Renal cortical epithelial cell (primary cell): ENCODE measurements at regions not wholly inside any gene's neighbourhood (a gene's known extent, or its start where the extent isn't known, plus 50 kb on each side); places are given as distances from the start of the nearest gene placed in this dataset.
"Not testable (repeated sequence)": the region's sequence is repeated elsewhere in the genome, so short reads cannot be mapped to it uniquely, and the experiment has no call there.

Source experiments
- DNase-seq: peaks from one replicate; pipeline ENCODE4 v3.0.0-alpha.2; 2011; ENCODE audit warnings: low read depth

DNA sequence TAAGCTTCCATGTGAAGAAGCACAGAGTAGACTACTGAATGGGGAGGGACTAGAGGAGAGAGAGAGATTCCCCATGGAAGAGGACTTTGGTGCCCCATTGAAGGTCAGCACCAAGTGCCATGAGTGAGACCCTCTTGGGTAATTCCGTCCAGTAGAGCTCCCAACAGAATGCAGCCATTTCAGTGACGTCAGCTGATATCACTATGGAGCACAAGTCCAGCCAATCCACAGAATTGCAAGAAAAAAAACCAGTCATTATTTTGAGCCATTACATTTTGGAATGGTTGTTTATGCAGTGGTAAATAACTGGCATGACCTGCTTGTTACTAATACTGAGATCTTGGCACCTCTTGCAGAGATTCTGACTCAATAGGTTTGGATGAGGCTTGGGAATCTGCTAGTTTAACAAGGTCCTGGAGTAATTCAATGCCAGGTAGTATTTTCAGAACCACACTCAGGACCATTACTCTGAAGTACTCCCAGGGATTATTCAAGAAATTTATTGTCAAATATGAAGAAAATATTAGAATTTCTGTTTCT lies 52.6 kb upstream of the SP8 start:
- peak; percentile 82 for DNase-seq

DNA sequence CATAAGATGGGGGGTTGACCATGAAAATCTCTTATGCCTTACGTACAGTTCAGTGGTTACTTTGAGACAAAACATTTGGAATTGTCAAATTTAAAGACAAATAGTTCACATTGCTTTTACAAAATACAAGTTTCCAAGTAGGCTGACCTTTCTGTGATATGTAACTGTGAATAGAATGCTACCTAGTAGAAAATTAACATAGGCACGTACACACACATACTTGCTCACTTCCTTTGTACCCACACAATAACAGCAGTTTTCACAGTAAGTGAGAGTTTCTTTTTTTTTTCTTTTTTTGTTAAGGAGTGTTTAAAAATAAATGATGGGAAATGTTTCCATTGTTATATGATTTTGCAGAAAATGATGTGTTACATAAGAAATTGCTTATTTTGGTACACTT lies 53.3 kb upstream of the SP8 start:
- peak; percentile 73 for DNase-seq

DNA sequence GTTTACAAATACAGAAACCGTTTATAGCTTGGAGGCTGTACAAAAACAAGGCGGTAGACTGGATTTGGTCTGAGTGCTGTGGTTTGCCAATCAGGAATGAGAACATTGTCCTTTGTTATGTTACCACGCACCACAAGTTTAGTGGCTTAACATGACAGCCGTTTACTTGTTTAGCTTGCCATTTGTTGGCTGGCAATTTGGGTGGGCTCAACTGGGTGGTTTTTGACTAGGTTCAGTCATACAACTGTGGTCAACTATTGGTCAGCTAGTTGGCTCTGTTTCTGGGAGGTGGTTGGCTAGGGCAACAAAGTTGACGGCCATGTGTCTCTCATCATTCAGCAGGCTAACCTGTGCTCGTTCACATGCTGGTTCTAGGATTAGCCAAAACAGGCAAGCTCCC lies 60.1 kb upstream of the SP8 start:
- DNase-seq, result no peak

DNA sequence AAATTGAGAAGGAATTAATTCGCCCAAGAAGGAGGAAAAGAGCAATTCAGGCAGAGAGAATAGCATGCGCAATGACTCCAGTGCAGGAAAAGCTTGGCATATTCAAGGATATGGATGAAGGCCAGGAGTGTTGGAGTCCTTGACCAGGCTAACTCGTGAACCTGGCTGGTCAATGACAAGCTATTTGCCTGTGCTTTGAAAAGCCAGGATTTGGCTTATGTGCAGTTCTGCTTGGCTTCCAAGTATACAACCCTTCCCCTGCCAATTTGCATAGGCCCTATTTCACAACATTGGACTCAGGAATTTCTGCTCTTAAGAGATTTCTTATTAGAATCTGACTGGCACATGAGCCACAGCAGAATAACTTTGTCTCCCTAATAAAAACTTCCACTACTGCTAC lies 72.3 kb upstream of the SP8 start:
- DNase-seq, result peak; percentile 21

DNA sequence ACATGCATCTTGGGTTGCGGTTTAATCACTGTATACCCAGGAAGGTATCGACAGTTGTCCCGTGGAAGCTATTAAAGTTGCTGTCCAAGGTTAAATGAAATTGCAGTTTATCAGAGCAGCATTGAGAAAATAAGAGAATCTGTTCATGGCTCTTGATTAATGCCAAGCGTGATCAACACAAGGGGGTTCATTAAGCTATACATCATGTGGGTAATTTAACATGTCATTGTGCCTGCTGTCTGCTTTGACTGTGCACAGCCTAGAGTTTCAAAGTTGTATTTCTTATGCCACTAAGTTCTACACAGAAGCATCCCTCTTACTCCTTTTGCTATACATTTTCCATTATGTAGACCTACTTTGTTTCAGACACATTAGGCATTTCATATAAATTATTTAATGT lies 74.8 kb upstream of the SP8 start:
- no peak for DNase-seq

DNA sequence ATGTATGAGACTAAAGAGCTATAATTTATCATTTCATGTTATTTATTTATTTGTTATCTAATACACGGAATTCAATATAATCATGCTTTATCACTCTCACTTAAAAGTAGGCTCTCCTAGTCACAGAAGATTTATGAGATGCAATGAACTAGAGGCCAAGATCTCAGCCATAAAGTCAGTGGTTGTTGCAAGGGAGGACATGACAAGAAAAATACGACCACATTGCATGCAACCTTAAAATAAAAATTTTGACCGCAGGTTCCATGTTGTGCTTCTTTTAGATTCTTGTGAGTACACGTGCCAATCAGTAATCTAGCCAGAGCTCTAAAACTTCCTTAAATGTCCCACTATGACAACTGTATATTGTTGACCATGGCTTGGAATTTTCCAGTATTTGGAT lies 75.9 kb upstream of the SP8 start:
- no peak for DNase-seq

DNA sequence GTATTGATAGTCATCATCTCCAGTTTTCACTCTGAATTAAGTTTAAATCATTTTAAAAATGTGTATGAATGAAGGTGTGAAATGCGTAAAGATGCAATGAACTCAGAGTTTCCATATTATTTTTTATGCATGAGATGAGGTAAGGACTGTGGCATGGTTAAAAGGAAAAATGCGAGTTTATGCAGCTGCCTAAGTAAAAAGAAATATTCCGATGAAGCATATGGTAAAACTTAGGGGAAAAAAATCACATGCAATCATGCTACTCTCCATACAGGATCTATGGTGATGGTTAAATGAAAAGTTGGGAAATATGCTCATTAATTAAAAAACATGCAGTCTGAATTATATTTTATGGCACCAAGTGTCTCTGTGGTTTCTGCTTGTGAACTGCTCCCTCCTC lies 77.5 kb upstream of the SP8 start:
- DNase-seq, result no peak

DNA sequence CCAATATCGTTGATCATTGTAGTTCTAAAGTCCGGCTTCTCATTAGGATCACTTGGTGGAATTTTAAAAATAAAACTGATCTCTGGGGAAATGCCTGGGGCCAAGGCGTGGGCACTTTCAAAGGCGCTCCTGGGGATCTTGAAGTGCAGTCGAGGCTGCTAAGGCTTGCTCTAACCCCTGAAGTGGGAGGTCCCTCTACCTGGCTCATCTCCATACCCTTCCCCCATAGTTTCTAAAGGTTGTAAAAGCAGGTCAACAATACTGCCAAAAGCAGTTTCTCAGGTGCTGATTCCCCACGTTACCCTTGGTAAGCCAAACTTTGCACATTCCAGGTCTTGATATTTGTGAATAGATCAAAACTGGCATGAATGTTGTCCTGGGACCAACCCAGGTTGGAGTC lies 79.0 kb upstream of the SP8 start:
- DNase-seq, result no peak

DNA sequence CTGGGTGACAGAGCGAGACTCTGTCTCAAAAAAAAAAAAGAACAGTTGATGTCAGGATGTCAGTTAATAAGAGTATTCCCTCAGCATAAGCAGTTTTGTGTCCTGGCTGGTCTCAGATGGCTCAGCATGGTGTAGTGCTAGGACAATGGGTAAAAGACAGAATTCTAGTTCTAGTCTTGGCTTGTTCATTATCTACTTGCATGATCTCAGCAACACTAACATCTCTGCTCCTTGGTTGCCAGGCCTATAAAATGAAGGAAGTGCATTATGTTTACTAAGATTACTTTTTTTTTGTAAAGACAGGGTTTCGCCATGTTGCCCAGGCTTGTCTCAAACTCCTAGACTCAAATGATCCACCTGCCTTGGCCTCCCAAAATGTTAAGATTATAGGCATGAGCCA lies 84.3 kb upstream of the SP8 start:
- no peak for DNase-seq

DNA sequence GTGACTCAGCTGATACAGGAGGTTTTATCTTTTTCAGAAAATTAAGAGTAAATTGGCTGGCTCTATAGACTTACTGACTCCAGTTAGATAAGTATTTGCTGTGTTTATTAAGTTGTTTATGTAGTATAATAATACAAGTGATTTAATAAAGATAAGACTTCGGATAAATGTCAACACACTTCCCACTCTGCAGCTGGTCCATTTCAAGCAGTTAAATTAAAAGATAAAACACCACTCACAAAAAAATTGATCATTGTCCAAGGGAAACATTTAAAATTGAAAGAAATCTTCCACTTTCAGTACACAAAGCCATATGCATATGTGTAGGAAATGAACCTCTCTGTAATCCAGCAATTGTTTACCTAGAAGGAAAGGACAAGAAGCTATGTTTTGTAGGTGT lies 106.1 kb upstream of the SP8 start:
- DNase-seq, result no peak

DNA sequence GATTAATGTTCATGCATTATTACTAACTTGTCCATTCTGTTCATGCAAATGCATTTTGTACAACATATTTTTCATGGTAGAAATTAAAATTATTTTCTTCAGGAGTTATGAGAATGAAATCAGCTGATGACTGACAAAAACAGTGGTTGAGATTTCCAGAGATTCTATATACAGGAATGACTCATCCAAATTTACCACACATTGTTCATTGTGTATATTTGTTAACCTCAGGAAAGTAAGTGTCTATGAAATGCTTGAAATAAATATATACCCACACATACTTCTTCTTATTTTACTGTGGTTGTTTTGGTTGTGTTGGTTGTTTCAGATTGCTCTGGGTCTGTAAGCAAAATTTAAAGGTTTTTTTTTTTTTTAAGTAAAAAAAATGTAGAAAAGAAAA lies 108.1 kb upstream of the SP8 start:
- DNase-seq, result no peak

DNA sequence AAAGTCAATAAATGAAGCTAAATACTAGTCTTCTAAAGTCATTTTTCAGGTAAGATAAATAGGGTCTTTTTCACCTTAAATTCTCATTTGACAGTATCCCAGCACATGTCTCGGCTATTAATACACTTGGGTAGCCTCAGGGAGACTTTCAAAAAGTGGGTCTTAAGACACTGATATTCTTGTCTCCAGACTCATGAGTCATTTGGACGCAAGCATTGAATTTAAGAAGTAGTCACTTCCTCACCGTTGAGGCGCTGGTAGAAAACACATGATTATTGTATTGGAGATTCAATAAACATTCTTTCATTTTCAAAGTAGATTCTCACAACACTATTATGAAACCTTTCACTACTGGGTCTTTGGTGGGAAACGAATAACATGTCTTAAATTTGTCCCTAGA lies 108.9 kb upstream of the SP8 start:
- DNase-seq, result no peak

DNA sequence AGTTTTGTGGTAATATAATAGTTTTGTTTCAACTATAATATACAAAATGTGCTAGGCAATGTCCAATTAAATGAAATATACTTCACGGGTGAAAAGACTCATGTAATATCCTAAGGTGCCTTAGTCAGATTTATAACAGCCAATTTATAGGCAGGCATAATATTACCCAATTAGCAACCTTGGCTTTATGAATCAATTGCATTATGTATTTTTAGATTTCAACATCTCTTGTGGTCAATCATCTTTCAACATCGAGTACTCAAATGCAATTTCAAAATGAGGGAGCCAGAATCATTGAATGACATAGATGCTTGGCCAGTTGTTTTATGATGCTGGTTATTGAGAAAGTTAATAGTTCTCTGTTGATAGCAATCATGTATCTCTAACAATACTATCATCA lies 110.3 kb upstream of the SP8 start:
- DNase-seq, result no peak

DNA sequence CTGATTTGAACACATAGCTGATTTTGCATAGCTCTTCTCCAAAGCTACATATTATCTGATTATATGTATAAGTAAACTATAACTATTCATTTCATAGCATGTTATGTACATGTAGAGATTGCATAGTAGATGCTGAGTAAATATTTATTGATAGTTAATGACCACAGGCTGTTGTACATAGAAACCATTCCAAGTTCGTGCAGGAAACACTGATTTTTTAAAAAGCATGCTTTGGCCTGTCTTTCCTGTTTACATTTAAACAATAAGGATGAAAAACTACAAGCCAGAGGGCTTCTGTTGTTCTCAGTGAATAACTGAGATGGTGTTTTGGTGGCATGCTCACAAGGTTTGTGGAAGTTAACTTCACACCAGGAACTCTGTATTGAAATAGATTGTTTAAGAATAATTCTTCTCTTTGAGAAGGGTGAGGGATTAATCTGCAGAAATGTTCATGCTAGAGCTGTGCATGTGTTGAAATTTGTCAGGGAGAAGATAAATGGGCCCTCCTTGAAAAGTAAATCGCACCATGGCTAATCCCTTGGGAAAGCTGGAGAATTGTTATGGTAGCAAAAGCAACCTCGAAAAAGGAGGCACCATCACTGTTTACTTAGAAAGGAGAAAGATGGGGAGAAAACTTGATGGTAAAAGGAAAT lies 120.2 kb upstream of the SP8 start:
- no peak for DNase-seq

DNA sequence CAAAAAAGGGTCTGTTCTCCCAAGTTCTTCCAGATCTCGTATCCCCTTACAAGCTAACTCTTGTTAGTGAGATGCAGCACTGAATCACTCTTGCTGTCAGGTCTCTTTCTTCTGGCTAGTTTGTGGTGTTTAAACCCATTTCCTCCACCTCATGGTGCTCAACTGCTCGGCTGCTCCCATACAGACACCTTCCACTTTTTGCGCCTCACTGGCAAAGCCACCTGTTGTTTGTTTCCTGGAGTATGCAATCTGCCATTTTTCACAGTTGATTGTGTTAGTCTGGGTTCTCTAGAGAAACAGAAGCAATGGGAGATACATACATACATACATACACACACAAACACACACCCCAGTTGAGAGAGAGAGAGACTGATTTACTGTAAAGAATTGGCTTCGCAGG lies 124.4 kb upstream of the SP8 start:
- no peak for DNase-seq

DNA sequence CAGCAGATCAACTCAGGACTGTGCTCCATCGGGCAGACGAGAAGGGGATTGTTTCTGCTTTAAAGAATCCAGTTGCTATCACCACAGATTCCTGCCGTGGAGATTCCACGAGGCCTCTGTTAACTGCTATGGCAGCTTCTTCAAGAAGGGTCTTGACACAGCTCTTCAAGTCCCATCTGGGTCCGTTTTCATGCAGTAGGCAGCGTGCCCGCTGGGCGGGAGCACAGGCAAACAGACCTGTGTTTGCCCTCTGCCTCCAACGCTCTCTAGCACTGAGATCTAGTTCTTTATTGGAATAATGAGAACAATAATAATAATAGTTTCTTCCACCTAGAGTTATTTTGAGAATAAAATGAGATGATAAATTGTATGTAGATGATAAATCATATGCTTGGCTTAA lies 127.2 kb upstream of the SP8 start:
- no peak for DNase-seq

DNA sequence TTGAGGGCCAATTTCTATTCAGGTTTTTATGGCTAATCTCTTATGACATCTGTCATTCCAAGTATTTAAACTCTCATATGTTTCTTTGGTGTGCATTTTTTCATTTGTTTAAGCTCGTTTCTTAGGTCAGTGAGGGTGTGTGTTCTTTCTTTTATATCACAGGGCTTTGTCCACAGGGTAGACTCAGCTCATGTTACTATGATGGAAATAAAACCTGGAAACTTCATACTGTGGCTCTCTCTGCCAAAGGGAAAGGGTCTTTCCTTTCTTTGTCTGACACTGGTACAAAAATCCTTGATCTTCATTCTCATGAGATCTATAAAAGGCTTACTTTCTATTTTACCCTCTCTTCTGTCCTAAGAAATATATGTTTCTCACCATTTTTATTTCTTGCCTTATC lies 129.6 kb upstream of the SP8 start:
- no peak for DNase-seq

DNA sequence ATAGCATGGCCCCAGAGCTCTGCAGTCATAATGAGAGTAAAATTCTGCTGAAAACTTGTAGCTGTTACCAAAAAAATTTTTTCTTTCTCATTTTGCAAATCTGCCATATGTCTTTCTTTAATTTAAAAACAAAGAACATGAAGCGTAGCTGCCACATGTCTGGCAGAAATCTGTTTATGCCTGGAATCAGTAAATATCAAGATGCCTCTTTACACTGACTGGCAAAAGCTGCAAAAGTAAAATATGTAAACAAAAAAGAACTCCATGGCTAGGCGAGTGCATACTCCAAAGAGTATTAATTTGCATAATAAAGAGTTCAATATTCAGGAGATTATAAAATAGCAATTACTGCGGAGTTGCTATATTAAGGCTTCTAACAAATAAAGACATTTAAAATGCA lies 130.9 kb upstream of the SP8 start:
- no peak for DNase-seq

DNA sequence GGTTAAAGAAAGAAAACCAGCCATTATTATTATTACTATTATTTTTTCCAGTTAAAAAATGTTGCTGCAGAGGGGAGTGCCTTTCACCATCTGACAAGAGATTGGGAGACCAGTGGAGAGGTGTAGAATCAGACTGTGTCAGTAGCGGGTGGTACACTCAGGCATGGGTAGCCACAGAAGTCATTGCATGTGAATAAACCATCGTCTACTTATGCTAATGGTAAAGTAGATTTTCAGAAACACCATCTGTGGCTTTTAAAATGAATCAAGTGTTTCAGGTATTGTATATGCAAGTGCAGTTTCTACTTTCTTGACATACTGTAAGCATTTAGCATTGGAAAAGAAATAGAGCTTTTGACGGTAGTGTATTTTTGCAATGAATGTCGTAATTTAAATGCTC lies 131.5 kb upstream of the SP8 start:
- DNase-seq, result no peak

DNA sequence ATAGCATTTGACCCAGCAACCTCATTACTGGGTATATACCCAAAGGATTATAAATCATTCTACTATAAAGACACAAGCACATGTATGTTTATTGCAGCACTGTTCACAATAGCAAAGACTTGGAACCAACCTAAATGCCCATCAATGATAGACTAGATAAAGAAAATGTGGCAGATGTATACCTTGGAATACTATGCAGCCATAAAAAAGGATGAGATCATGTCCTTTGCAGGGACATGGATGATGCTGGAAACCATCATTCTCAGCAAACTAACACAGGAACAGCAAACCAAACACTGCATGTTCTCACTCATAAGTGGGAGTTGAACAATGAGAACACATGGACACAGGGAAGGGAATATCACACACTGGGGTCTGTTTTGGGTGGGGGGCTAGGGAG lies 140.5 kb upstream of the SP8 start:
- not testable (repeated sequence) for DNase-seq

DNA sequence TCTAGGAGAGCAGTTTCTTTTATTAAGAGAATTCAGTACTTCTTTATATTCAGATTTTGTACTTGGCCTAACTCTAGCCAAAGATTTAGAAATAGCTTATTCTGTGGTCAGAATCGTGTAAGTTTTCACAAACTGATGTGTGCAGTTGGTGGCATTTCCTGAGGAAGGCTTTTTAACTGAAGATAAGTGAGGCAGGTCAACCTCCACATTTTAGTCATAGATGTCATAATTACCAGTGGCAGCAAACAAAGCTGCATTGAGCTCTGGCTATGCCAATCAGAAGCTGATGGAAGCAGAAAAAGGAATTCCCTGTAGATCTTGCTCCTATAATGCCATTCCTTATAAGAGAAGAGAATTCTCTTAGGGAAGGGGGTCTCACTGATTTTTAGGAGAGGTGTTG lies 141.3 kb upstream of the SP8 start:
- no peak for DNase-seq

DNA sequence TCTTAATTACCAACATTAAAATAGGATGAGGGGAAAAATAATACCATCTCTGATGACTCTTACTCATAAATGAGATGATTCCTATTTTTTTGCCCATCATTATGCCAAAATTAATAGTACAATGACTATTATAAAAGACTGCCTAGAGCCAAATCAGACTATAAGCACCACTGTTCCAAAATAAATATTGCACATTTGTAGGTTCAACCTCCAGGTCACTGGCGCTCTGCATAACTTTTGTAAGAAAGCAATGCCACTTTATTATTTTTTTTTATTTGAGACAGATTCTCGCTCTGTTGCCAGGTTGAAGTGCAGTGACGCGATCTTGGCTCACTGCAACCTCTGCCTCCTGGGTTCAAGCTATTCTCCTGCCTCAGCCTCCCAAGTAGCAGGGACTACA lies 142.5 kb upstream of the SP8 start:
- DNase-seq, result no peak

DNA sequence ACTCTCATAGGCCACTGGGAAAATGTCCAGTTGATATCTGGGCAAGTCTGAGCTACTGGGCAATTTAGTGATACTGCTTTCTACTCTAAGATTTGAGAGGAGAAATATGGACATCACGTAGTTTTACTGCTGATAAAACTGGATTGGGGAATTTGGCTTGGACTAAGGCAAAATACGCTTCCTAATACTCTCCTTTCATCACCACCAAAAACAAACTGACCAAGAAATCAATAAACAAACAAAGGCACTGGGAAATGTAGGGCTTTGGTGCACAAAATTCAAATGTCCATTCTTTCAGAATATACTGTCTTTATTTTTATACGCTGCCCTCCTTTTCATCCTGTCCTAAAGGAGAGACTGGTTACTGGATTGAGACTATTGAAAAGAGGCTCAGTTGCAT lies 145.1 kb upstream of the SP8 start:
- DNase-seq, result no peak

DNA sequence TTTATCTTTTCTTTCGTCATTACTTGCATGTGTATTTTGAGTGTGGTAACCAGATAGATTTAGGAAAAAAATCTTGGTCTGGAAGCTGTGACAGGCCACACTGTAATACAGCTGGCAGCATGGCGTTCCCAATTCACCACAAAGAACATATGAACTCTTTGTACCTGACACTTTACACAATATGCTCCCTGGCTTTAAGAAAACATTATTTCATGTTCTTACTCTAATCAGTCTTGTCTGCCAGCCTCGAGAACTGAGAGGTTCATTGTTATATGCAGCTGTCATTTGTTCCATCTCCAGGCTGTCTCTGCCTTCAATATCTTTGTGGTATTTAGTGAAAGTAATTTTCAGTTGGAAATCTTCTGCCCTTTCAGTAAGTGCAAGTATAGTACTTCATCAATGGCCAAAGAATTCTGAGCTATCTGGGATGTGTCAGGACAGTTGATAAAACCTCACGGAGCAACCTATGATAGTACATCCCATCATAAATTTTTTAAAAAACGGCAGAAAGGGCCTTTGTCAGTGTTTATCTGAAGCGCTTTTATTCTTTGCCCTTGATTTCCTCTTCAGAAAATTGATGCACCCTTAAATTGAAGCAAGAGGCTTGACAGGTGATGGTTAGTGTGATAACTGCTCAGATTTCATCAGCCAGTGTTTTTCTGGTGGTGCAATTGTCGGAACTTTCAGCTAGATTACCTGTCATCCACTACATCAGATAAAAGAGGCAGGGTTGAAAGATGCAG lies 146.3 kb upstream of the SP8 start:
- DNase-seq, result no peak
